GM12878 (cell line): ENCODE measurements at regions not wholly inside any gene's neighbourhood (a gene's known extent, or its start where the extent isn't known, plus 50 kb on each side); places are given as distances from the start of the nearest gene placed in this dataset.

Experiments
- ATAC-seq: fragments of 200-7000 bp; cut with Tn5 transposase; 3 replicates; pipeline ENCODE4 v1.9.1; 2020; ENCODE audit warnings: mild to moderate bottlenecking, moderate library complexity
- BruUV-seq: library from RNA; stranded (reverse); fragments of 400-500 nt; replicated peaks from 2 replicates; lab custom pipeline; 2021; lab: Mats Ljungman, UMichigan
- CTCF ChIA-PET: fragments of 300-600 bp; sonication (Branson Sonifier 250); formaldehyde crosslinking; extraction: SDS; loops from one replicate; lab custom pipeline; 2021; ENCODE audit warnings: inconsistent platforms; lab: Yijun Ruan, JAX
- POLR2A ChIA-PET: fragments of 350-600 bp; formaldehyde crosslinking; extraction: SDS; loops from one replicate; lab custom pipeline; 2021; ENCODE audit warnings: inconsistent platforms; lab: Charles Lee
- RAD21 ChIA-PET: fragments of 300-600 bp; sonication (Branson Sonifier 250); formaldehyde crosslinking; loops from one replicate; lab custom pipeline; 2023; ENCODE audit warnings: antibody characterized with exemption; ENCODE audit not compliant: unreplicated experiment; lab: Charles Lee
- SMC1A ChIA-PET: fragments of 300-600 bp; sonication (Branson Sonifier 250); formaldehyde crosslinking; loops from one replicate; lab custom pipeline; 2023; ENCODE audit not compliant: unreplicated experiment, uncharacterized antibody; lab: Charles Lee
- DNase-seq: peaks from one replicate; pipeline ENCODE4 v3.0.0-alpha.2; 2011; ENCODE audit warnings: low read depth, low spot score
- FAIRE-seq: peaks from 3 replicates; lab custom pipeline; 2011; peaks lifted over from hg19 to GRCh38; lab: Jason Lieb, UNC
- H2AFZ ChIP-seq: 2 replicates; pipeline ENCODE4 v1.6.0; 2011; ENCODE audit warnings: low read depth, low read length, control low read depth; ENCODE audit not compliant: control insufficient read depth
- H3K27ac ChIP-seq: 2 replicates; pipeline ENCODE4 v1.5.1; 2011; ENCODE audit warnings: control low read depth; ENCODE audit not compliant: control insufficient read depth, insufficient read depth
- H3K27me3 ChIP-seq, 2 experiments: replicated peaks in 1 of 2; 2 replicates each; pipeline versions ENCODE4 v1.6.0 to v1.6.1; 2011; ENCODE audit warnings: low read length in 1 of 2; ENCODE audit not compliant: control insufficient read depth in 2 of 2, insufficient read depth in 2 of 2
- H3K36me3 ChIP-seq, 2 experiments: 2 replicates each; pipeline ENCODE4 v1.5.1; 2011; ENCODE audit warnings: low read length in 1 of 2; ENCODE audit not compliant: control insufficient read depth in 2 of 2, insufficient read depth in 2 of 2
- H3K4me1 ChIP-seq: 2 replicates; pipeline ENCODE4 v1.6.1; 2011; ENCODE audit warnings: mild to moderate bottlenecking, low read length, moderate library complexity, mixed read lengths; ENCODE audit not compliant: control insufficient read depth, insufficient read depth
- H3K4me2 ChIP-seq: 2 replicates; pipeline ENCODE4 v1.6.0; 2011; ENCODE audit warnings: control low read depth; ENCODE audit not compliant: control insufficient read depth, insufficient read depth
- H3K4me3 ChIP-seq: fragments of 200-600 bp; sonication (generic); 2 replicates; pipeline ENCODE4 v1.5.1; 2016
- H3K79me2 ChIP-seq: 2 replicates; pipeline ENCODE4 v1.6.0; 2011; ENCODE audit warnings: low read length; ENCODE audit not compliant: control insufficient read depth, insufficient read depth
- H3K9ac ChIP-seq: 2 replicates; pipeline ENCODE4 v1.8.0; 2011; ENCODE audit warnings: low read length, control low read depth, mixed read lengths; ENCODE audit not compliant: control insufficient read depth, insufficient read depth
- H3K9me3 ChIP-seq: replicated peaks from 3 replicates; pipeline ENCODE4 v1.5.1; 2011; ENCODE audit warnings: mild to moderate bottlenecking, low read length; ENCODE audit not compliant: control insufficient read depth, insufficient read depth
- H4K20me1 ChIP-seq: 2 replicates; pipeline ENCODE4 v1.6.0; 2011; ENCODE audit not compliant: control insufficient read depth, insufficient read depth
- ATF7 ChIP-seq: fragments of 450-650 bp; IDR thresholded peaks from 2 replicates; pipeline ENCODE4 v1.6.1; 2016; ENCODE audit warnings: low read depth, mild to moderate bottlenecking
- POLR2AphosphoS5 ChIP-seq: IDR thresholded peaks from 2 replicates; pipeline ENCODE4 v1.6.1; 2011; ENCODE audit warnings: mild to moderate bottlenecking, low read length, inconsistent platforms
- SREBF2 ChIP-seq: IDR thresholded peaks from 2 replicates; pipeline ENCODE4 v1.6.1; 2012; ENCODE audit warnings: mild to moderate bottlenecking, low read length
- TCF12 ChIP-seq: IDR thresholded peaks from 2 replicates; pipeline ENCODE4 v1.6.1; 2011; ENCODE audit warnings: low read depth, mild to moderate bottlenecking, low read length
- TCF7 ChIP-seq: IDR thresholded peaks from 2 replicates; pipeline ENCODE4 v1.6.1; 2014; ENCODE audit warnings: antibody characterized with exemption, borderline replicate concordance
- WGBS: methylation state at CpG from one replicate; pipeline ENCODE4 v1.1.6; 2016; ENCODE audit warnings: low lambda C conversion rate; ENCODE audit not compliant: insufficient replicate concordance, insufficient coverage; ENCODE audit errors: missing lambda C conversion rate; 5-methylcytosine and 5-hydroxymethylcytosine counted together
- in situ Hi-C: fragments of 300-500 bp; cut with MboI; formaldehyde crosslinking; loops from 9 replicates; pipeline ENCODE4 v1.14.3; 2018; ENCODE audit warnings: mixed read lengths
- intact Hi-C: fragments of 100-400 bp; cut with micrococcal nuclease; formaldehyde crosslinking; loops from one replicate; pipeline ENCODE4 v1.14.2; 2022; ENCODE audit not compliant: unreplicated experiment
- TF ChIP-seq, protein P1 (sequence below): fragments of 450-650 bp; IDR thresholded peaks from 2 replicates; pipeline ENCODE4 v1.6.1; 2017; ENCODE audit warnings: mild to moderate bottlenecking
- TF ChIP-seq, protein P2 (sequence below): fragments of 450-650 bp; IDR thresholded peaks from 2 replicates; pipeline ENCODE4 v1.6.1; 2016; ENCODE audit warnings: mild to moderate bottlenecking, moderate library complexity, borderline replicate concordance

- no TSS peak for BruUV-seq
- no peak overlapping the region for H3K4me2 ChIP-seq
- ChIA-PET RAD21 (interaction anchor here (0.6 to 2.7 kb wide), 4 partner anchors 19 to 567 kb away, joined by 3 to 14 read pairs (median 6); no protein-coding TSS in a partner anchor), CTCF (interaction anchor here (0.8 to 1.8 kb wide), 4 partner anchors 19 to 248 kb away, joined by 3 to 9 read pairs (median 4); no protein-coding TSS in a partner anchor), POLR2A (no interaction called here), SMC1A (interaction anchor here (0.8 to 1.6 kb wide), 3 partner anchors 137 to 247 kb away, joined by 3 read pairs; no protein-coding TSS in a partner anchor)
- no peak overlapping the region for H2AFZ ChIP-seq
- FAIRE-seq (no peak), ATAC-seq (no peak), DNase-seq (no peak)
- no peaks in the 10 kb centered on the region for H4K20me1 ChIP-seq
- intact Hi-C loops (loop anchor here (5.0 kb wide), 1 partner anchor 159 kb away; the partner anchor contains the start of gene ATP8A1), in situ Hi-C loops (no loop called here)
- H3K27me3 ChIP-seq: no peaks in the 10 kb centered on the region
- H3K9ac ChIP-seq: no peak overlapping the region
- no peaks in the 10 kb centered on the region for H3K9me3 ChIP-seq
- no peak overlapping the region for H3K27ac ChIP-seq
- no peak for TF ChIP-seq POLR2AphosphoS5
- no peak for TF ChIP-seq TCF7
- TF ChIP-seq, protein P1, sequence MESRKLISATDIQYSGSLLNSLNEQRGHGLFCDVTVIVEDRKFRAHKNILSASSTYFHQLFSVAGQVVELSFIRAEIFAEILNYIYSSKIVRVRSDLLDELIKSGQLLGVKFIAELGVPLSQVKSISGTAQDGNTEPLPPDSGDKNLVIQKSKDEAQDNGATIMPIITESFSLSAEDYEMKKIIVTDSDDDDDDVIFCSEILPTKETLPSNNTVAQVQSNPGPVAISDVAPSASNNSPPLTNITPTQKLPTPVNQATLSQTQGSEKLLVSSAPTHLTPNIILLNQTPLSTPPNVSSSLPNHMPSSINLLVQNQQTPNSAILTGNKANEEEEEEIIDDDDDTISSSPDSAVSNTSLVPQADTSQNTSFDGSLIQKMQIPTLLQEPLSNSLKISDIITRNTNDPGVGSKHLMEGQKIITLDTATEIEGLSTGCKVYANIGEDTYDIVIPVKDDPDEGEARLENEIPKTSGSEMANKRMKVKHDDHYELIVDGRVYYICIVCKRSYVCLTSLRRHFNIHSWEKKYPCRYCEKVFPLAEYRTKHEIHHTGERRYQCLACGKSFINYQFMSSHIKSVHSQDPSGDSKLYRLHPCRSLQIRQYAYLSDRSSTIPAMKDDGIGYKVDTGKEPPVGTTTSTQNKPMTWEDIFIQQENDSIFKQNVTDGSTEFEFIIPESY: no peak
- TF ChIP-seq, protein P2, sequence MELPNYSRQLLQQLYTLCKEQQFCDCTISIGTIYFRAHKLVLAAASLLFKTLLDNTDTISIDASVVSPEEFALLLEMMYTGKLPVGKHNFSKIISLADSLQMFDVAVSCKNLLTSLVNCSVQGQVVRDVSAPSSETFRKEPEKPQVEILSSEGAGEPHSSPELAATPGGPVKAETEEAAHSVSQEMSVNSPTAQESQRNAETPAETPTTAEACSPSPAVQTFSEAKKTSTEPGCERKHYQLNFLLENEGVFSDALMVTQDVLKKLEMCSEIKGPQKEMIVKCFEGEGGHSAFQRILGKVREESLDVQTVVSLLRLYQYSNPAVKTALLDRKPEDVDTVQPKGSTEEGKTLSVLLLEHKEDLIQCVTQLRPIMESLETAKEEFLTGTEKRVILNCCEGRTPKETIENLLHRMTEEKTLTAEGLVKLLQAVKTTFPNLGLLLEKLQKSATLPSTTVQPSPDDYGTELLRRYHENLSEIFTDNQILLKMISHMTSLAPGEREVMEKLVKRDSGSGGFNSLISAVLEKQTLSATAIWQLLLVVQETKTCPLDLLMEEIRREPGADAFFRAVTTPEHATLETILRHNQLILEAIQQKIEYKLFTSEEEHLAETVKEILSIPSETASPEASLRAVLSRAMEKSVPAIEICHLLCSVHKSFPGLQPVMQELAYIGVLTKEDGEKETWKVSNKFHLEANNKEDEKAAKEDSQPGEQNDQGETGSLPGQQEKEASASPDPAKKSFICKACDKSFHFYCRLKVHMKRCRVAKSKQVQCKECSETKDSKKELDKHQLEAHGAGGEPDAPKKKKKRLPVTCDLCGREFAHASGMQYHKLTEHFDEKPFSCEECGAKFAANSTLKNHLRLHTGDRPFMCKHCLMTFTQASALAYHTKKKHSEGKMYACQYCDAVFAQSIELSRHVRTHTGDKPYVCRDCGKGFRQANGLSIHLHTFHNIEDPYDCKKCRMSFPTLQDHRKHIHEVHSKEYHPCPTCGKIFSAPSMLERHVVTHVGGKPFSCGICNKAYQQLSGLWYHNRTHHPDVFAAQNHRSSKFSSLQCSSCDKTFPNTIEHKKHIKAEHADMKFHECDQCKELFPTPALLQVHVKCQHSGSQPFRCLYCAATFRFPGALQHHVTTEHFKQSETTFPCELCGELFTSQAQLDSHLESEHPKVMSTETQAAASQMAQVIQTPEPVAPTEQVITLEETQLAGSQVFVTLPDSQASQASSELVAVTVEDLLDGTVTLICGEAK: no peak
- no peak for TF ChIP-seq ATF7
- TF ChIP-seq SREBF2: no peak
- TF ChIP-seq TCF12: no peak
- no peaks in the 10 kb centered on the region for H3K36me3 ChIP-seq
- H3K4me1 ChIP-seq: no peaks in the 10 kb centered on the region
- 39% methylated on average over 9 of the region's 9 CpGs for WGBS
- no peak overlapping the region for H3K4me3 ChIP-seq
- no peaks in the 10 kb centered on the region for H3K79me2 ChIP-seq
Observed at GRCh38 chr4:42816189-42816879, 76.2 kb upstream of the GRXCR1 start.
